HCT116 (cell line): ENCODE measurements at regions not wholly inside any gene's neighbourhood (a gene's known extent, or its start where the extent isn't known, plus 50 kb on each side); places are given as distances from the start of the nearest gene placed in this dataset.

Source experiments
- ATF3 ChIP-seq: IDR thresholded peaks from 2 replicates; pipeline ENCODE4 v1.6.1; 2012
- CBX3 ChIP-seq: IDR thresholded peaks from 2 replicates; pipeline ENCODE4 v1.6.1; 2012; ENCODE audit warnings: low read depth
- CTCF ChIP-seq, 3 experiments: fragments of 200-600 bp in 1 of 3; sonication (generic) in 1 of 3; IDR thresholded peaks in 2 of 3; conservative IDR thresholded peaks in 1 of 3; 2 replicates each; pipeline ENCODE4 v1.5.1; 2012 to 2017; ENCODE audit warnings: low read depth in 2 of 3, low read length in 2 of 3, antibody characterized with exemption in 1 of 3, borderline replicate concordance in 1 of 3, control low read depth in 1 of 3, mild to moderate bottlenecking in 1 of 3, mixed read lengths in 1 of 3, mixed run types in 1 of 3, moderate library complexity in 1 of 3; ENCODE audit not compliant: insufficient read depth in 1 of 3
- EZH2 ChIP-seq: fragments of 200-600 bp; sonication (generic); IDR thresholded peaks from 2 replicates; pipeline ENCODE4 v1.6.1; 2017; ENCODE audit warnings: antibody characterized with exemption, mixed run types
- EZH2phosphoT487 ChIP-seq: fragments of 200-600 bp; IDR thresholded peaks from 2 replicates; pipeline ENCODE4 v1.6.1; 2018; ENCODE audit warnings: antibody characterized with exemption, borderline replicate concordance
- MAX ChIP-seq: IDR thresholded peaks from 2 replicates; pipeline ENCODE4 v1.6.1; 2012
- POLR2A ChIP-seq: IDR thresholded peaks from 2 replicates; pipeline ENCODE4 v1.7.0; 2011; ENCODE audit warnings: borderline replicate concordance; ENCODE audit not compliant: insufficient read depth, insufficient read length; ENCODE audit errors: extremely low read depth
- POLR2AphosphoS5 ChIP-seq: IDR thresholded peaks from 2 replicates; pipeline ENCODE4 v1.6.1; 2011; ENCODE audit warnings: mild to moderate bottlenecking, low read depth, low read length, moderate library complexity
- REST ChIP-seq: IDR thresholded peaks from 2 replicates; pipeline ENCODE4 v1.6.1; 2012; ENCODE audit warnings: low read depth
- SIN3A ChIP-seq: IDR thresholded peaks from 2 replicates; pipeline ENCODE4 v1.6.1; 2012; ENCODE audit warnings: low read depth
- YY1 ChIP-seq: IDR thresholded peaks from 2 replicates; pipeline ENCODE4 v1.6.1; 2011; ENCODE audit warnings: low read length, low read depth, moderate library complexity, mild to moderate bottlenecking; ENCODE audit not compliant: insufficient replicate concordance; ENCODE audit errors: extremely low read depth

GRCh38 chr13:53907891-53908290 is 879.3 kb downstream of the OLFM4 start:
- TF ChIP-seq CTCF (IDR thresholded peaks at IDR 0.05 in 2 of 3, conservative IDR thresholded peaks at IDR 0.05 in 1 of 3; ENCODE audit: borderline replicate concordance in 1 of 3, insufficient read depth in 1 of 3, low read depth in 2 of 3, low read length in 2 of 3), result no peak
- no peak for TF ChIP-seq MAX
- TF ChIP-seq SIN3A, result no peak
- no peak for TF ChIP-seq POLR2A
- no peak for TF ChIP-seq YY1
- no peak for TF ChIP-seq ATF3
- no peak for TF ChIP-seq EZH2
- TF ChIP-seq EZH2phosphoT487, result no peak
- TF ChIP-seq REST, result no peak
- TF ChIP-seq POLR2AphosphoS5, result no peak
- no peak for TF ChIP-seq CBX3
